ENCODE measurements at regions not wholly inside any gene's neighbourhood (a gene's known extent, or its start where the extent isn't known, plus 50 kb on each side); places are given as distances from the start of the nearest gene placed in this dataset.
A peak's percentile ranks its signal among the peaks of the same experiment; 100 is the strongest.

GRCh38 chr5:159758189-159758588 is 158.1 kb upstream of the ADRA1B start:
- no peak for TF ChIP-seq CTCF (IDR thresholded peaks at IDR 0.05; ENCODE audit: control insufficient read depth, insufficient read depth, low read depth, low read length, missing control alignments)
- DNase-seq (ENCODE audit: low read depth) = no peak
- no peak overlapping the region for H3K4me3 ChIP-seq (ENCODE audit: control insufficient read depth, low read depth, low read length)

GRCh38 chr5:159759791-159760290 is 156.4 kb upstream of the ADRA1B start:
- TF ChIP-seq CTCF (IDR thresholded peaks at IDR 0.05; ENCODE audit: control insufficient read depth, insufficient read depth, low read depth, low read length, missing control alignments) = no peak
- no peak for DNase-seq (ENCODE audit: low read depth)

GRCh38 chr5:159762921-159763320 is 153.4 kb upstream of the ADRA1B start:
- DNase-seq (ENCODE audit: low read depth) = no peak
- H3K4me3 ChIP-seq (ENCODE audit: control insufficient read depth, low read depth, low read length) = no peak overlapping the region
- TF ChIP-seq CTCF (IDR thresholded peaks at IDR 0.05; ENCODE audit: control insufficient read depth, insufficient read depth, low read depth, low read length, missing control alignments) = no peak

More at GRCh38 chr5:159759791-159760290, 156.4 kb upstream of the ADRA1B start:
- no peak overlapping the region for H3K4me3 ChIP-seq (ENCODE audit: control insufficient read depth, low read depth, low read length)

- H3K4me3 ChIP-seq (ENCODE audit: control insufficient read depth, low read depth, low read length) = no peak overlapping the region
- no peak for TF ChIP-seq CTCF (IDR thresholded peaks at IDR 0.05; ENCODE audit: control insufficient read depth, insufficient read depth, low read depth, low read length, missing control alignments)
- DNase-seq (ENCODE audit: low read depth) = no peak
Observed at GRCh38 chr5:159763562-159763961, 152.7 kb upstream of the ADRA1B start.

GRCh38 chr5:159764283-159765134 is 151.8 kb upstream of the ADRA1B start:
- H3K4me3 ChIP-seq (ENCODE audit: control insufficient read depth, low read depth, low read length) = no peak overlapping the region
- no peak for TF ChIP-seq CTCF (IDR thresholded peaks at IDR 0.05; ENCODE audit: control insufficient read depth, insufficient read depth, low read depth, low read length, missing control alignments)
- DNase-seq (ENCODE audit: low read depth) = peak; percentile 75

- TF ChIP-seq CTCF (IDR thresholded peaks at IDR 0.05; ENCODE audit: control insufficient read depth, insufficient read depth, low read depth, low read length, missing control alignments) = no peak
- H3K4me3 ChIP-seq (ENCODE audit: control insufficient read depth, low read depth, low read length) = no peak overlapping the region
- DNase-seq (ENCODE audit: low read depth) = no peak
Observed at GRCh38 chr5:159765135-159765433, 151.2 kb upstream of the ADRA1B start.
